Smooth muscle cell (in vitro differentiated cells): ENCODE measurements at regions not wholly inside any gene's neighbourhood (a gene's known extent, or its start where the extent isn't known, plus 50 kb on each side); places are given as distances from the start of the nearest gene placed in this dataset.

ENCODE experiments used
- DNase-seq: peaks from one replicate; lab custom pipeline; 2025; ENCODE audit not compliant: unreplicated experiment; lab: John Stamatoyannopoulos, UW
- H2AFZ ChIP-seq: fragments of 200-600 bp; sonication (generic); 2 replicates; pipeline ENCODE4 v1.6.0; 2016; ENCODE audit warnings: antibody characterized with exemption, low read depth, mild to moderate bottlenecking
- H3F3A ChIP-seq: fragments of 200-600 bp; sonication (generic); 2 replicates; pipeline ENCODE4 v1.6.0; 2017; ENCODE audit warnings: antibody characterized with exemption, low read depth
- H3K27ac ChIP-seq: fragments of 200-600 bp; sonication (generic); 2 replicates; pipeline ENCODE4 v1.5.1; 2016; ENCODE audit warnings: low read depth, mild to moderate bottlenecking
- H3K27me3 ChIP-seq: fragments of 200-600 bp; sonication (generic); 2 replicates; pipeline ENCODE4 v1.6.1; 2016; ENCODE audit warnings: low read depth, mild to moderate bottlenecking
- H3K36me3 ChIP-seq: fragments of 200-600 bp; sonication (generic); 2 replicates; pipeline ENCODE4 v1.5.1; 2016; ENCODE audit warnings: low read depth
- H3K4me1 ChIP-seq: fragments of 200-600 bp; sonication (generic); 2 replicates; pipeline ENCODE4 v1.5.1; 2016; ENCODE audit warnings: low read depth
- H3K4me2 ChIP-seq: fragments of 200-600 bp; sonication (generic); 2 replicates; pipeline ENCODE4 v1.6.0; 2016; ENCODE audit warnings: mild to moderate bottlenecking
- H3K4me3 ChIP-seq: fragments of 200-600 bp; sonication (generic); 2 replicates; pipeline ENCODE4 v1.5.1; 2016; ENCODE audit warnings: mild to moderate bottlenecking
- H3K79me2 ChIP-seq: fragments of 200-600 bp; sonication (generic); 2 replicates; pipeline ENCODE4 v1.6.0; 2016; ENCODE audit warnings: low read depth, mild to moderate bottlenecking
- H3K9ac ChIP-seq: fragments of 200-600 bp; sonication (generic); 2 replicates; pipeline ENCODE4 v1.6.0; 2016; ENCODE audit warnings: low read depth
- H3K9me3 ChIP-seq: fragments of 200-600 bp; sonication (generic); replicated peaks from 2 replicates; pipeline ENCODE4 v1.5.1; 2016; ENCODE audit warnings: low read depth
- H4K20me1 ChIP-seq: fragments of 200-600 bp; sonication (generic); 2 replicates; pipeline ENCODE4 v1.6.0; 2016; ENCODE audit warnings: low read depth
- CTCF ChIP-seq: fragments of 200-600 bp; sonication (generic); IDR thresholded peaks from 2 replicates; pipeline ENCODE4 v1.5.1; 2017; ENCODE audit warnings: borderline replicate concordance, mild to moderate bottlenecking, antibody characterized with exemption; ENCODE audit not compliant: insufficient read depth, poor library complexity, severe bottlenecking
- WGBS: methylation state at CpG from one replicate; pipeline ENCODE4 v1.1.7; 2016; ENCODE audit warnings: low lambda C conversion rate; 5-methylcytosine and 5-hydroxymethylcytosine counted together

- no peaks in the 10 kb centered on the region for H3F3A ChIP-seq
- no peak for DNase-seq
- no peak overlapping the region for H2AFZ ChIP-seq
- H3K27me3 ChIP-seq = peaks cover 12% of the 10 kb centered on the region
- no peak for TF ChIP-seq CTCF
- H3K36me3 ChIP-seq = no peaks in the 10 kb centered on the region
- no peaks in the 10 kb centered on the region for H3K79me2 ChIP-seq
- no peak overlapping the region for H3K4me2 ChIP-seq
- H3K4me1 ChIP-seq = no peaks in the 10 kb centered on the region
- H4K20me1 ChIP-seq = no peaks in the 10 kb centered on the region
- H3K9me3 ChIP-seq = no peaks in the 10 kb centered on the region
- no peak overlapping the region for H3K9ac ChIP-seq
- H3K4me3 ChIP-seq = no peak overlapping the region
- no peak overlapping the region for H3K27ac ChIP-seq
Observed at GRCh38 chr11:127420139-127420538, 419.6 kb upstream of the KIRREL3 start.

DNA sequence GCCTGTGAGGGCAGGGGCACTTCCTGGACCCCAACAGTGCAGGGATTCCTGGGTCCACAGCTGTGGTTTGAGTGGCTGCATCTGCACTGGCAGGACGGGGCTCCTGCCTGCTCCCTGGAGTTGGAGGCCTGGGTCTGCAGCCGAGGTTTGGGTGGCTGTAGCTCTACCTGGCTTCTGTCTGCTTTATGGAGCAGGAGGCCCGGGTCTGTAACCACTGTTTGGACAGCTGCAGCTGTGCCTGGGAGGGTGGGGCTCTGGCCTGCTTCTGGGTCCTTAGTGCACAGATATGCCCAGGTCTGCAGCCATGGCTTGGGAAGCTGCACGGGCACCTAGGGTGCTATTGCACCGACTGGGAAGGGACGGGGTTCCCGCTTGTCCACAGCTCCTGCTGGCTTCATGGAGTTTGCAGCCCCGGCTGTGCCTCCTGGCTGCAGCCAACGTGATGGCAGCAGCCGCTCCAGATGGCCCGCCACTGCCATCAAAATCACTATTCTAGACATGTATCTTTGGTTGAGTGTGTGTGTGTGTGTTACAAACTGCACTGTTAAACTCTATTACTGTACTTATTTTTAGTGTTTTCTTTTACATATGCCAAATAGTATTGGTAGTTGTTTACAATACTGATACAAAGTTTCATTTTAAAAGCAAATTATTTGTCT lies 412.3 kb upstream of the KIRREL3 start:
- WGBS = 89% methylated on average over 11 of the region's 11 CpGs
- H3K9ac ChIP-seq = no peak overlapping the region
- no peak overlapping the region for H3K4me2 ChIP-seq
- H3K27me3 ChIP-seq = no peaks in the 10 kb centered on the region
- no peak for TF ChIP-seq CTCF
- no peak overlapping the region for H3K27ac ChIP-seq
- no peaks in the 10 kb centered on the region for H3K36me3 ChIP-seq
- no peak overlapping the region for H3K4me3 ChIP-seq
- H3K9me3 ChIP-seq = no peaks in the 10 kb centered on the region
- no peaks in the 10 kb centered on the region for H4K20me1 ChIP-seq
- H2AFZ ChIP-seq = no peak overlapping the region
- no peak for DNase-seq
- no peaks in the 10 kb centered on the region for H3F3A ChIP-seq
- H3K4me1 ChIP-seq = no peaks in the 10 kb centered on the region
- no peaks in the 10 kb centered on the region for H3K79me2 ChIP-seq

- Histone ChIP-seq H4K20me1 (no peaks in the 10 kb centered on the region), H3K27ac (no peak overlapping the region), H3K4me3 (no peak overlapping the region), H3F3A (no peaks in the 10 kb centered on the region), H3K4me2 (no peak overlapping the region), H3K4me1 (no peaks in the 10 kb centered on the region), H3K9me3 (no peaks in the 10 kb centered on the region), H2AFZ (no peak overlapping the region), H3K36me3 (no peaks in the 10 kb centered on the region), H3K79me2 (no peaks in the 10 kb centered on the region), H3K9ac (no peak overlapping the region), H3K27me3 (peaks cover under 1% of the 10 kb centered on the region)
- 96% methylated on average over 8 of the region's 8 CpGs for WGBS
- no peak for TF ChIP-seq CTCF
- DNase-seq = no peak
Observed at GRCh38 chr11:127412234-127412633, 411.7 kb upstream of the KIRREL3 start.

- Histone ChIP-seq H3K4me3 (no peak overlapping the region), H3K36me3 (no peaks in the 10 kb centered on the region), H2AFZ (no peak overlapping the region), H3K27ac (no peak overlapping the region), H3F3A (no peaks in the 10 kb centered on the region), H4K20me1 (no peaks in the 10 kb centered on the region), H3K79me2 (no peaks in the 10 kb centered on the region), H3K9ac (no peak overlapping the region), H3K4me1 (no peaks in the 10 kb centered on the region), H3K9me3 (no peaks in the 10 kb centered on the region), H3K4me2 (no peak overlapping the region), H3K27me3 (peaks cover 3% of the 10 kb centered on the region)
- no peak for DNase-seq
- no peak for TF ChIP-seq CTCF
- 96% methylated on average over 7 of the region's 7 CpGs for WGBS
Observed at GRCh38 chr11:127411283-127411682, 410.7 kb upstream of the KIRREL3 start.
